Dedifferentiated amniotic fluid mesenchymal stem cell (primary cell): ENCODE measurements at regions not wholly inside any gene's neighbourhood (a gene's known extent, or its start where the extent isn't known, plus 50 kb on each side); places are given as distances from the start of the nearest gene placed in this dataset.

Experiments
- DNase-seq: peaks from one replicate; pipeline ENCODE4 v3.0.0-alpha.2; 2016; ENCODE audit errors: extremely low spot score

- no peak for DNase-seq
These were observed 297.1 kb upstream of the C9orf72 start for GRCh38 chr9:27870404-27870803.

GRCh38 chr9:27880156-27880555 lies 306.9 kb upstream of the C9orf72 start:
- no peak for DNase-seq

- DNase-seq, result no peak
These were observed 307.4 kb upstream of the C9orf72 start for GRCh38 chr9:27880635-27881034.

- no peak for DNase-seq
These were observed 315.5 kb upstream of the C9orf72 start for GRCh38 chr9:27888661-27889295.

GRCh38 chr9:27924502-27924901 lies 351.2 kb upstream of the C9orf72 start:
- no peak for DNase-seq

- DNase-seq, result no peak
These were observed 352.5 kb upstream of the C9orf72 start for GRCh38 chr9:27925815-27926214.

- no peak for DNase-seq
These were observed 356.6 kb upstream of the C9orf72 start for GRCh38 chr9:27929841-27930240.

GRCh38 chr9:27933210-27934025 lies 360.1 kb upstream of the C9orf72 start:
- no peak for DNase-seq

GRCh38 chr9:27934471-27934870 lies 361.2 kb upstream of the C9orf72 start:
- DNase-seq, result no peak

GRCh38 chr9:27939186-27939585 lies 365.9 kb upstream of the C9orf72 start:
- no peak for DNase-seq

- DNase-seq, result no peak
These were observed 367.3 kb upstream of the C9orf72 start for GRCh38 chr9:27940535-27940934.

GRCh38 chr9:27943501-27943900 lies 370.2 kb upstream of the C9orf72 start:
- no peak for DNase-seq

GRCh38 chr9:27945386-27945785 lies 372.1 kb upstream of the C9orf72 start:
- DNase-seq, result no peak

GRCh38 chr9:27950382-27950781 lies 377.1 kb upstream of the C9orf72 start:
- no peak for DNase-seq

GRCh38 chr9:27954858-27955257 lies 381.6 kb upstream of the C9orf72 start:
- DNase-seq, result no peak

- DNase-seq, result no peak
These were observed 390.6 kb upstream of the C9orf72 start for GRCh38 chr9:27963836-27964235.

- no peak for DNase-seq
These were observed 393.9 kb upstream of the C9orf72 start for GRCh38 chr9:27967210-27967609.

GRCh38 chr9:27977931-27978330 lies 404.6 kb upstream of the C9orf72 start:
- DNase-seq, result no peak

GRCh38 chr9:27985714-27986113 lies 412.4 kb upstream of the C9orf72 start:
- no peak for DNase-seq

GRCh38 chr9:27990524-27990923 lies 417.2 kb upstream of the C9orf72 start:
- DNase-seq, result no peak

- no peak for DNase-seq
These were observed 417.9 kb upstream of the C9orf72 start for GRCh38 chr9:27991221-27991620.

GRCh38 chr9:28001096-28001495 lies 427.8 kb upstream of the C9orf72 start:
- no peak for DNase-seq

- DNase-seq, result no peak
These were observed 431.6 kb upstream of the C9orf72 start for GRCh38 chr9:28004900-28005299.
